ENCODE measurements at regions not wholly inside any gene's neighbourhood (a gene's known extent, or its start where the extent isn't known, plus 50 kb on each side); places are given as distances from the start of the nearest gene placed in this dataset.

DNA sequence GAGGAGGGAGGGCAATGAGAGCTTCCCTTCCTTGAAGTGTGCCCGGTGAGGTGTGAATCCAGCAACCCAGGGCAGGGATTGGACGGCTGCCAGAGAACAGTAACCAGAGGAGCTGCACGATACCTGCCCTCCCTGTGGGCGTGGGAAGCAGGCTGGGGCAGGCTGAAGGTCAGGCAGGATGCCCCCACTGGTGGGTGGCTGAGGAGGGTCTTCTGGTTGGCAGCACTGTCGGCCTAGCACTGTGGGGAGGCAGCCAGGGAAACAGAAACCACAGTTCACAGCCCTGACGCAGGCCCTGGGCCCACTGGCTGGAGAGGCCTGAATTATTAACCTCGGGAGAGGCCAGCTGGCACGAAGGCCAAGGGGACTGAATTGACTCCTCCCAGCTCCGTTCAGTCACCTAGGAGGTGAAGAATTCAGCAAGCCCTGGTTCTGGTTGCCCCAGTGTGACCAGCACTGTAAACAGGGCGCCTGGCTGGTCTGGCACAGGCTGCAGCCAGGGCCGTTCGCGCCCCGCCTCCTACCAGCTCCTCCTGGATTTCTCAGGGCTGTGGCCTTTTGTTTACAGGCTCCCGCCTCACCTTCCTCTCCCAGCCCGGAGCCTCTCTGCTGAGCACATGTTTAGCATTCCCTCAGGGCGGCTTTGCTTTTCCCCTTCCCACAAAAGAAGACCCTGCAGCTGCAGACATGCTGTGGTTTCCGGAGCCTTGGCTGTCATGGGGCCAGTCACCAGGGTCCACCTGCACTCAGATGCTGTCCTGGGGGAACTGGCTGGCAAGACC is 97.8 kb downstream of the B3GNT2 start:
- ATAC-seq (ENCODE audit: low read depth) (peak; percentile 46), DNase-seq (no peak)
- Histone ChIP-seq H3K4me3 (ENCODE audit: insufficient read depth, low read depth, low read length) (no peak overlapping the region), H3K4ac (ENCODE audit: low read depth, low read length) (no peak overlapping the region), H2AK5ac (ENCODE audit: low read depth, low read length) (no peak overlapping the region), H4K5ac (ENCODE audit: low read depth, low read length) (no peak overlapping the region), H3K23ac (ENCODE audit: low read depth, low read length) (no peak overlapping the region), H2BK120ac (ENCODE audit: low read depth, low read length) (no peak overlapping the region), H4K8ac (ENCODE audit: low read depth in 2 of 2, low read length in 2 of 2) (no peak overlapping the region), H2BK15ac (ENCODE audit: low read depth, low read length) (no peak overlapping the region), H3K9ac (ENCODE audit: low read depth, low read length) (no peak overlapping the region), H3K9me3 (ENCODE audit: control insufficient read depth, insufficient read depth, low read length) (no peaks in the 10 kb centered on the region), H3K14ac (replicated peaks; ENCODE audit: low read depth, low read length) (no peak overlapping the region), H4K91ac (ENCODE audit: insufficient read depth, low read depth, low read length) (no peak overlapping the region), H3K18ac (ENCODE audit: low read depth, low read length) (no peak overlapping the region), H2AFZ (replicated peaks; ENCODE audit: low read length, poor library complexity) (peak overlapping the region; percentile 67), H3K56ac (ENCODE audit: extremely low read depth, insufficient read depth, low read length) (no peak overlapping the region), H2BK20ac (ENCODE audit: low read depth, low read length) (no peak overlapping the region), H2AK9ac (replicated peaks; ENCODE audit: low read depth, low read length, poor library complexity) (peak overlapping the region; percentile 63), H3K4me1 (ENCODE audit: control insufficient read depth, insufficient read depth, low read length) (0 out of 2 replicates have a peak, but pooled peaks cover 2% of the 10 kb centered on the region), H3K79me1 (ENCODE audit: low read depth in 1 of 2, low read length in 2 of 2) (no peaks in the 10 kb centered on the region), H2BK5ac (ENCODE audit: low read depth, low read length, poor library complexity, severe bottlenecking) (no peak overlapping the region), H3K27me3 (ENCODE audit: control insufficient read depth, insufficient read depth, low read length) (peaks cover 10% of the 10 kb centered on the region; the same call in 1 of the 2 replicates), H3K36me3 (ENCODE audit: control insufficient read depth, insufficient read depth, low read length) (no peaks in the 10 kb centered on the region), H3K4me2 (ENCODE audit: low read depth, low read length) (no peak overlapping the region), H3K9me1 (ENCODE audit: insufficient read depth, low read length) (no peaks in the 10 kb centered on the region), H4K20me1 (ENCODE audit: insufficient read depth, low read length) (no peaks in the 10 kb centered on the region), H3K27ac (ENCODE audit: insufficient read depth, low read length) (no peak overlapping the region)
- TF ChIP-seq CEBPB (IDR thresholded peaks at IDR 0.05; ENCODE audit: low read depth, low read length) (no peak), SMC3 (IDR thresholded peaks at IDR 0.05; ENCODE audit: low read depth, low read length) (no peak), RFX5 (IDR thresholded peaks at IDR 0.05; ENCODE audit: low read depth, low read length) (no peak), BHLHE40 (IDR thresholded peaks at IDR 0.05; ENCODE audit: low read depth, low read length) (no peak), POLR2A (IDR thresholded peaks at IDR 0.05; ENCODE audit: low read depth, low read length) (no peak), FOS (IDR thresholded peaks at IDR 0.05; ENCODE audit: low read depth, low read length) (no peak), RAD21 (IDR thresholded peaks at IDR 0.05; ENCODE audit: low read length) (no peak), MAFK (IDR thresholded peaks at IDR 0.05; ENCODE audit: low read depth, low read length) (no peak), NFE2L2 (IDR thresholded peaks at IDR 0.05; ENCODE audit: low read depth, low read length) (no peak), RCOR1 (IDR thresholded peaks at IDR 0.05; ENCODE audit: insufficient replicate concordance, low read length) (no peak), MXI1 (IDR thresholded peaks at IDR 0.05; ENCODE audit: borderline replicate concordance, low read depth, low read length) (no peak), MAZ (IDR thresholded peaks at IDR 0.05; ENCODE audit: borderline replicate concordance, low read depth, low read length) (no peak), CHD1 (IDR thresholded peaks at IDR 0.05; ENCODE audit: low read depth, low read length) (no peak)
- TF ChIP-seq, protein P1, sequence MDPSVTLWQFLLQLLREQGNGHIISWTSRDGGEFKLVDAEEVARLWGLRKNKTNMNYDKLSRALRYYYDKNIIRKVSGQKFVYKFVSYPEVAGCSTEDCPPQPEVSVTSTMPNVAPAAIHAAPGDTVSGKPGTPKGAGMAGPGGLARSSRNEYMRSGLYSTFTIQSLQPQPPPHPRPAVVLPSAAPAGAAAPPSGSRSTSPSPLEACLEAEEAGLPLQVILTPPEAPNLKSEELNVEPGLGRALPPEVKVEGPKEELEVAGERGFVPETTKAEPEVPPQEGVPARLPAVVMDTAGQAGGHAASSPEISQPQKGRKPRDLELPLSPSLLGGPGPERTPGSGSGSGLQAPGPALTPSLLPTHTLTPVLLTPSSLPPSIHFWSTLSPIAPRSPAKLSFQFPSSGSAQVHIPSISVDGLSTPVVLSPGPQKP (IDR thresholded peaks at IDR 0.05; ENCODE audit: borderline replicate concordance, low read depth, low read length): no peak
- TF ChIP-seq, protein P2, sequence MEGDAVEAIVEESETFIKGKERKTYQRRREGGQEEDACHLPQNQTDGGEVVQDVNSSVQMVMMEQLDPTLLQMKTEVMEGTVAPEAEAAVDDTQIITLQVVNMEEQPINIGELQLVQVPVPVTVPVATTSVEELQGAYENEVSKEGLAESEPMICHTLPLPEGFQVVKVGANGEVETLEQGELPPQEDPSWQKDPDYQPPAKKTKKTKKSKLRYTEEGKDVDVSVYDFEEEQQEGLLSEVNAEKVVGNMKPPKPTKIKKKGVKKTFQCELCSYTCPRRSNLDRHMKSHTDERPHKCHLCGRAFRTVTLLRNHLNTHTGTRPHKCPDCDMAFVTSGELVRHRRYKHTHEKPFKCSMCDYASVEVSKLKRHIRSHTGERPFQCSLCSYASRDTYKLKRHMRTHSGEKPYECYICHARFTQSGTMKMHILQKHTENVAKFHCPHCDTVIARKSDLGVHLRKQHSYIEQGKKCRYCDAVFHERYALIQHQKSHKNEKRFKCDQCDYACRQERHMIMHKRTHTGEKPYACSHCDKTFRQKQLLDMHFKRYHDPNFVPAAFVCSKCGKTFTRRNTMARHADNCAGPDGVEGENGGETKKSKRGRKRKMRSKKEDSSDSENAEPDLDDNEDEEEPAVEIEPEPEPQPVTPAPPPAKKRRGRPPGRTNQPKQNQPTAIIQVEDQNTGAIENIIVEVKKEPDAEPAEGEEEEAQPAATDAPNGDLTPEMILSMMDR (conservative IDR thresholded peaks at IDR 0.05; ENCODE audit: low read depth, low read length): no peak
- TF ChIP-seq, protein P3, sequence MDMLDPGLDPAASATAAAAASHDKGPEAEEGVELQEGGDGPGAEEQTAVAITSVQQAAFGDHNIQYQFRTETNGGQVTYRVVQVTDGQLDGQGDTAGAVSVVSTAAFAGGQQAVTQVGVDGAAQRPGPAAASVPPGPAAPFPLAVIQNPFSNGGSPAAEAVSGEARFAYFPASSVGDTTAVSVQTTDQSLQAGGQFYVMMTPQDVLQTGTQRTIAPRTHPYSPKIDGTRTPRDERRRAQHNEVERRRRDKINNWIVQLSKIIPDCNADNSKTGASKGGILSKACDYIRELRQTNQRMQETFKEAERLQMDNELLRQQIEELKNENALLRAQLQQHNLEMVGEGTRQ (IDR thresholded peaks at IDR 0.05; ENCODE audit: low read depth, low read length): no peak
- BruUV-seq (replicated peaks): no TSS peak
- ChIA-PET CTCF (no interaction called here), POLR2A (ENCODE audit: unreplicated experiment) (no interaction called here)
- in situ Hi-C loops (cut with MboI; ENCODE audit: low sequenced_read_pairs): no loop called here
- dilution Hi-C loops (cut with HindIII; ENCODE audit: low sequenced_read_pairs, unreplicated experiment): no loop called here
- intact Hi-C loops (cut with micrococcal nuclease): no loop called here
- WGBS, 2 experiments (ENCODE audit: extremely low coverage in 2 of 2, insufficient read length in 1 of 2): 47% methylated on average over 7 of the region's 18 CpGs; no CpG with 5 or more reads in 1 of the 2 experiments

Measured in IMR-90 (cell line).